Endothelial cell of umbilical vein (primary cell): ENCODE measurements at regions not wholly inside any gene's neighbourhood (a gene's known extent, or its start where the extent isn't known, plus 50 kb on each side); places are given as distances from the start of the nearest gene placed in this dataset.

Experiments
- BruUV-seq: library from RNA; stranded (reverse); fragments of 400-500 nt; replicated peaks from 2 replicates; lab custom pipeline; 2021; lab: Mats Ljungman, UMichigan
- CTCF ChIA-PET: fragments of 300-600, 350-600 bp; sonication (Branson Sonifier 250); formaldehyde crosslinking; loops from one replicate; lab custom pipeline; 2021; ENCODE audit warnings: antibody characterized with exemption, inconsistent platforms; lab: Charles Lee
- POLR2A ChIA-PET: fragments of 300-600, 350-600 bp; sonication (Branson Sonifier 250); formaldehyde crosslinking; loops from one replicate; lab custom pipeline; 2021; ENCODE audit warnings: antibody characterized with exemption, inconsistent platforms; lab: Charles Lee
- DNase-seq: peaks from one replicate; pipeline ENCODE4 v3.0.0-alpha.2; 2011; ENCODE audit warnings: low read depth, low spot score
- FAIRE-seq: peaks from 2 replicates; lab custom pipeline; 2011; peaks lifted over from hg19 to GRCh38; lab: Jason Lieb, UNC
- H2AFZ ChIP-seq: 2 replicates; pipeline ENCODE4 v1.6.0; 2012; ENCODE audit warnings: low read depth, low read length, control low read depth, inconsistent platforms
- H3K27ac ChIP-seq: 2 replicates; pipeline ENCODE4 v1.5.1; 2011; ENCODE audit warnings: low read depth, mild to moderate bottlenecking, control low read depth, low read length, moderate library complexity; ENCODE audit not compliant: insufficient read depth
- H3K27me3 ChIP-seq, 2 experiments: 2 replicates each; pipeline versions ENCODE4 v1.6.0 to v1.6.1; 2011; ENCODE audit warnings: low read length in 2 of 2, mixed read lengths in 1 of 2; ENCODE audit not compliant: control insufficient read depth in 2 of 2, insufficient read depth in 2 of 2
- H3K36me3 ChIP-seq, 2 experiments: 2 replicates in 1 of 2; 3 replicates in 1 of 2; pipeline ENCODE4 v1.5.1; 2011; ENCODE audit warnings: low read length in 2 of 2, mild to moderate bottlenecking in 1 of 2, moderate library complexity in 1 of 2; ENCODE audit not compliant: control insufficient read depth in 2 of 2, insufficient read depth in 2 of 2; ENCODE audit errors: extremely low read depth in 1 of 2
- H3K4me1 ChIP-seq: 3 replicates; pipeline ENCODE4 v1.5.1; 2011; ENCODE audit warnings: mild to moderate bottlenecking, low read length; ENCODE audit not compliant: control insufficient read depth, insufficient read depth; ENCODE audit errors: extremely low read depth
- H3K4me2 ChIP-seq: 2 replicates; pipeline ENCODE4 v1.6.1; 2011; ENCODE audit warnings: low read length, control low read depth, mixed read lengths; ENCODE audit not compliant: insufficient read depth
- H3K4me3 ChIP-seq, 3 experiments: fragments of 200-600 bp in 1 of 3; sonication (generic), shearing (Covaris generic) in 1 of 3; replicated peaks in 1 of 3; 2 replicates each; pipeline ENCODE4 v1.5.1; 2011 to 2016; ENCODE audit warnings: control low read depth in 3 of 3, low read length in 3 of 3, mild to moderate bottlenecking in 2 of 3, inconsistent platforms in 1 of 3, low read depth in 1 of 3, moderate library complexity in 1 of 3; ENCODE audit not compliant: insufficient read depth in 1 of 3
- H3K79me2 ChIP-seq: 2 replicates; pipeline ENCODE4 v1.6.0; 2012; ENCODE audit warnings: low read length, inconsistent platforms; ENCODE audit not compliant: control insufficient read depth, insufficient read depth
- H3K9ac ChIP-seq: replicated peaks from 2 replicates; pipeline ENCODE3; 2011; ENCODE audit warnings: low read length, control low read depth; ENCODE audit not compliant: insufficient read depth; ENCODE audit errors: extremely low read depth
- H3K9me1 ChIP-seq: replicated peaks from 3 replicates; pipeline ENCODE4 v1.6.0; 2011; ENCODE audit warnings: mild to moderate bottlenecking, low read length; ENCODE audit not compliant: control insufficient read depth, insufficient read depth; ENCODE audit errors: extremely low read depth
- H3K9me3 ChIP-seq: replicated peaks from 2 replicates; pipeline ENCODE4 v1.5.1; 2012; ENCODE audit warnings: low read length, inconsistent platforms; ENCODE audit not compliant: control insufficient read depth, insufficient read depth
- H4K20me1 ChIP-seq: replicated peaks from 2 replicates; pipeline ENCODE3; 2011; ENCODE audit warnings: mild to moderate bottlenecking, low read length; ENCODE audit not compliant: control insufficient read depth, insufficient read depth; ENCODE audit errors: extremely low read depth
- EZH2 ChIP-seq: IDR thresholded peaks from 2 replicates; pipeline ENCODE4 v1.6.1; 2012; ENCODE audit warnings: borderline replicate concordance, low read depth, mild to moderate bottlenecking, moderate library complexity, low read length, inconsistent platforms; ENCODE audit not compliant: severe bottlenecking
- FOS ChIP-seq: IDR thresholded peaks from 2 replicates; pipeline ENCODE4 v1.6.1; 2011; ENCODE audit warnings: mild to moderate bottlenecking, low read length, moderate library complexity, borderline replicate concordance; ENCODE audit not compliant: insufficient read depth
- GATA2 ChIP-seq: IDR thresholded peaks from 2 replicates; pipeline ENCODE4 v1.7.0; 2011; ENCODE audit warnings: low read depth, mild to moderate bottlenecking, moderate library complexity, mixed read lengths, low read length; ENCODE audit not compliant: insufficient read length, insufficient read depth
- JUN ChIP-seq: IDR thresholded peaks from 2 replicates; pipeline ENCODE4 v1.6.1; 2011; ENCODE audit warnings: borderline replicate concordance, low read depth; ENCODE audit not compliant: insufficient read length, insufficient read depth
- MYC ChIP-seq: IDR thresholded peaks from one replicate; pipeline ENCODE4 v1.6.1; 2011; ENCODE audit warnings: mild to moderate bottlenecking, low read depth, low read length
- POLR2A ChIP-seq: IDR thresholded peaks from 2 replicates; pipeline ENCODE4 v1.6.1; 2012; ENCODE audit warnings: low read depth, mild to moderate bottlenecking, control low read depth, low read length
- POLR2AphosphoS5 ChIP-seq: IDR thresholded peaks from 2 replicates; pipeline ENCODE4 v1.6.1; 2012; ENCODE audit warnings: low read depth, mild to moderate bottlenecking, control low read depth, low read length, moderate library complexity; ENCODE audit not compliant: insufficient read depth
- dilution Hi-C: fragments of 300-500 bp; cut with MboI; formaldehyde crosslinking; loops from one replicate; pipeline ENCODE4 v1.15.0; 2019; ENCODE audit warnings: low sequenced_read_pairs; ENCODE audit not compliant: extremely low pct_ligation_motif_present
- intact Hi-C: fragments of 100-400 bp; cut with micrococcal nuclease; formaldehyde crosslinking; loops from one replicate; pipeline ENCODE4 v1.10.0; 2022
- TF ChIP-seq, protein P1 (sequence below), 2 donors: IDR thresholded peaks; 1 replicate in 1 of 2; 2 replicates in 1 of 2; pipeline ENCODE4 v1.5.1; 2011; ENCODE audit warnings: low read length in 2 of 2, mild to moderate bottlenecking in 2 of 2, moderate library complexity in 2 of 2, control low read depth in 1 of 2, inconsistent platforms in 1 of 2, low read depth in 1 of 2; ENCODE audit not compliant: insufficient read depth in 1 of 2; ENCODE audit errors: extremely low read depth in 1 of 2
- TF ChIP-seq, protein P2 (sequence below): IDR thresholded peaks from 2 replicates; pipeline ENCODE4 v1.6.1; 2011; ENCODE audit not compliant: insufficient read depth, insufficient read length

DNA sequence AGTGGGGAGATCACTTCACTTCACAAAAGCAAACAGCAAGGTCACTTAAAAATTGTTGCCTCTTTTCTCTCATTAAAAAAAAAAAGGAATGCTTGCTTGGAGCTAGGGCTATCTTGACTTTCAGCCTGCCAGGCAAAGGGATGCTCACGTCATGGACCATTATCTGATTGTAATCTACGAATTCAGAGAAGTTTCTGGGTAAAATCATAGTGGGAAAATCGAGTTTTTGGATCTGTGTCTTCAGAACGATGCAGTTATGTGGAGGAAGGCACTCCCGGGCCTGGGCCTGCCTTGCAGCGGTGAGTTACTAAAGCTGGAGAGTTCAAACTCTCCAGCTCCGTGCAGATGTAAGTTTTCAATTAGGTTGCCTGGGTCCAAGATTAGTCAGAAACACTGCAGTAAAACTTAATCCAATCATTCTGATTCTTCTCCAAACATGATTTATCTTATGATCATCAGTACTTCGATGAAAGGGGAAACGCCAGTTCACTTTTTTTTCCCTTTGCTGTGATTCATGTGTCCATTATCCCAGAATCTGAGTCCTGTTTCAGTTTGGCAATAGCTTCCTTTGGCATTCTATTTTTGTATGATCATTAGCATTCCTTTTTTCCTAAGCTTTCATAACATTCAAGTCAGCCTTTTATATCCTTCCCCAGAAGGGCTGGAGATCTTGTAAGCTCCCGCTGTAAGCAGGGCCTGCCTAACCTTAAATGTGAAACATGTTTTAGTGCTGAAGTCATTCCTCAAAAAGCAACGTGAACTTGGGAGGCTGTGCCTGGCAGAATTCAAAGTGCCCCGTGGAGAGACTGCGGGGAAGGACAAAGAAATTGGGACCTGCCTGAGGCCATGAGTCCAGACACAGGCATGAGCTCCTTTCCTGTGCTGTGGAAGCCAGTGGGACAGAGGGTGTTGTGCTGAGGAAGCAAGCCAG, 119.3 kb upstream of the TWIST2 start:
- CTCF ChIA-PET: no interaction called here
- Histone ChIP-seq H3K9me3 (peaks cover 2% of the 10 kb centered on the region), H2AFZ (no peak overlapping the region), H4K20me1 (no peaks in the 10 kb centered on the region), H3K4me3 (no peak overlapping the region), H3K4me1 (no peaks in the 10 kb centered on the region), H3K27me3 (no peaks in the 10 kb centered on the region), H3K79me2 (no peaks in the 10 kb centered on the region), H3K27ac (no peak overlapping the region), H3K9ac (no peak overlapping the region), H3K36me3 (no peaks in the 10 kb centered on the region), H3K4me2 (no peak overlapping the region), H3K9me1 (no peaks in the 10 kb centered on the region)
- no peak for DNase-seq
- BruUV-seq: no TSS peak
- dilution Hi-C loops (no loop called here), intact Hi-C loops (no loop called here)
- TF ChIP-seq, protein P1, sequence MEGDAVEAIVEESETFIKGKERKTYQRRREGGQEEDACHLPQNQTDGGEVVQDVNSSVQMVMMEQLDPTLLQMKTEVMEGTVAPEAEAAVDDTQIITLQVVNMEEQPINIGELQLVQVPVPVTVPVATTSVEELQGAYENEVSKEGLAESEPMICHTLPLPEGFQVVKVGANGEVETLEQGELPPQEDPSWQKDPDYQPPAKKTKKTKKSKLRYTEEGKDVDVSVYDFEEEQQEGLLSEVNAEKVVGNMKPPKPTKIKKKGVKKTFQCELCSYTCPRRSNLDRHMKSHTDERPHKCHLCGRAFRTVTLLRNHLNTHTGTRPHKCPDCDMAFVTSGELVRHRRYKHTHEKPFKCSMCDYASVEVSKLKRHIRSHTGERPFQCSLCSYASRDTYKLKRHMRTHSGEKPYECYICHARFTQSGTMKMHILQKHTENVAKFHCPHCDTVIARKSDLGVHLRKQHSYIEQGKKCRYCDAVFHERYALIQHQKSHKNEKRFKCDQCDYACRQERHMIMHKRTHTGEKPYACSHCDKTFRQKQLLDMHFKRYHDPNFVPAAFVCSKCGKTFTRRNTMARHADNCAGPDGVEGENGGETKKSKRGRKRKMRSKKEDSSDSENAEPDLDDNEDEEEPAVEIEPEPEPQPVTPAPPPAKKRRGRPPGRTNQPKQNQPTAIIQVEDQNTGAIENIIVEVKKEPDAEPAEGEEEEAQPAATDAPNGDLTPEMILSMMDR (IDR thresholded peaks at IDR 0.05; ENCODE audit: extremely low read depth in 1 of 2, insufficient read depth in 1 of 2, low read depth in 1 of 2, low read length in 2 of 2): no peak
- TF ChIP-seq FOS (no peak), GATA2 (no peak), JUN (no peak), POLR2AphosphoS5 (no peak), EZH2 (no peak), MYC (no peak), POLR2A (no peak)
- TF ChIP-seq, protein P2, sequence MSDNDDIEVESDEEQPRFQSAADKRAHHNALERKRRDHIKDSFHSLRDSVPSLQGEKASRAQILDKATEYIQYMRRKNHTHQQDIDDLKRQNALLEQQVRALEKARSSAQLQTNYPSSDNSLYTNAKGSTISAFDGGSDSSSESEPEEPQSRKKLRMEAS: no peak
- FAIRE-seq: no peak
- POLR2A ChIA-PET: no interaction called here
